ENCODE measurements at regions not wholly inside any gene's neighbourhood (a gene's known extent, or its start where the extent isn't known, plus 50 kb on each side); places are given as distances from the start of the nearest gene placed in this dataset.

- no peak for DNase-seq (ENCODE audit: low read depth)
Measured at GRCh38 chr14:99064262-99064954, 207.6 kb downstream of the BCL11B start.

DNA sequence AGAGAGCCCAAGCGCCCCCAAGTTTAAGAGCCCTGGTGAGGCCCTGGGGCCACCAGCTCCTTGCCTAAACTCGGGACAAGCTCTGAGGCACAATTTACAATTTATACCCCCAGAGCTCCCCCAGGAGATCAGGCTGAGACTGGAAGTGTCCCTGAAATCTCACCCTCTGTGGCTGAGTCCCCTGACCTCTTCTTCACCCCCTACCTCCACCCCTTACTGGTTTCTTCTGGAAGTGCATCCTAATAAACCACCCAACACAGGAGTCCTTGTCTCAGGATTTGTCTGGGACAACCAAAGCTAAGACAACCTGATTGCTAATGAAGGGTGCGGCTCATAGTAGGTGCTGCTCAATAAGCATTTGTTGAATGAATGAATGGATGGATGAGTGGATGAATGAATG, 206.4 kb downstream of the BCL11B start:
- no peak for DNase-seq (ENCODE audit: low read depth)

DNA sequence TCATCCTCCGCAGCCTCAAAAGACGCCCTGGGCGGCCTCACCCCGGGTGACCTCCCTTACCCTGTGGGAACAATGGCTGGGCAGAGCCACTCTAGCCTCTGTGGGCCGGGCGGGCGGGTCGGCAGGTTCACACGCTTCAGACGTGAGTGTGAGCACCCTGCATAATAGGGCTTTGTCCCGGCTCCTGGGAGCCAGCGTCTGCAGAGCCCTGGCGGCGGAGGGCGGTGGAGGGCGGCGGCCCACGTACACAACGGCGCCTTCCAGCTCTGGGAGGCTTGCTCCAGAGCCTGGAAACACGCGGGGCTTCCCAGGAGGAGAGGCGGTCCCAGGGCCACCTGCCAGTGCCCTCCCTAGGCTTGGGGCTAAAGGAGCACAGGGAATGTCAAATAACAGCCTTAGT, 205.6 kb downstream of the BCL11B start:
- no peak for DNase-seq (ENCODE audit: low read depth)

- no peak for DNase-seq (ENCODE audit: low read depth)
Measured at GRCh38 chr14:99067141-99067920, 204.7 kb downstream of the BCL11B start.

GRCh38 chr14:99067927-99068326, 204.1 kb downstream of the BCL11B start:
- DNase-seq (ENCODE audit: low read depth): no peak

DNA sequence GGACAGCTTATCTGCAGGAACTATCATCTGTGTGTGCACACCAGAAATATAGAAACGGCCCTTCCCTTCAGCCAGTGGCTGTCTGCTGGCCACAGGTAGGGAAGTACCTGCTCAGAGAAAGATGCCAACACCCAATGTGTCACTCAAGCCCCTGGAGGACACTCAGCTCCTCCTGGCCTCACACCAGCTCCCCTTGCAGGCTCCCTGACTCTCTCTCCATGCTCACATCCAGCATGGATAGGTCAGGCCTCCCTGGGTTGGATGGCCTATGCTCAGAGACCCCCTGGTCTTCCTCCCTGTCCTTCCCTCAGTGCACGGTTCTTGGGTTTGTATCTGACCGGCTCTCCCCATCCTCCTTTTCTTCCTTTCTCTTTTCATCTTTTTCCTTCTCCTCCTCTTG, 202.1 kb downstream of the BCL11B start:
- no peak for DNase-seq (ENCODE audit: low read depth)

GRCh38 chr14:99072433-99072832, 199.6 kb downstream of the BCL11B start:
- no peak for DNase-seq (ENCODE audit: low read depth)

DNA sequence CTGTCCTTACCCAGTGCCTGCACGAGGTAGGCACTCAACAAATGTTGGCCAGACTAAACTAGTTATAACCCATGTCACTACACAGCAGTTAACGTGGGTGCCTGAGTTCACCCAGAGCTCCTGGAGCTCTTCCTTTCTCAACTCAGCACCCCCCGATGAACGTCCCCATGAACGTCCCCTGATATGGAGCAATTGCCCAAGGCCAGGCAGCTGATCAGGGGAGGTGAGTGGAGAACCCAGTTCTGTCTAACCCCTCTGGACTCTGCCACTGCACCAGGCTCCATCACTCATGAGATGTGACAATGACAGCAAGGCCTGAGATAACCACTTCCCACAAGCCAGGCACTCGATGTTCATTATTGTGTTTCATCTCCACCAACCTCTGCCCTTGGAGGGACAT, 199.0 kb downstream of the BCL11B start:
- DNase-seq (ENCODE audit: low read depth): no peak

DNA sequence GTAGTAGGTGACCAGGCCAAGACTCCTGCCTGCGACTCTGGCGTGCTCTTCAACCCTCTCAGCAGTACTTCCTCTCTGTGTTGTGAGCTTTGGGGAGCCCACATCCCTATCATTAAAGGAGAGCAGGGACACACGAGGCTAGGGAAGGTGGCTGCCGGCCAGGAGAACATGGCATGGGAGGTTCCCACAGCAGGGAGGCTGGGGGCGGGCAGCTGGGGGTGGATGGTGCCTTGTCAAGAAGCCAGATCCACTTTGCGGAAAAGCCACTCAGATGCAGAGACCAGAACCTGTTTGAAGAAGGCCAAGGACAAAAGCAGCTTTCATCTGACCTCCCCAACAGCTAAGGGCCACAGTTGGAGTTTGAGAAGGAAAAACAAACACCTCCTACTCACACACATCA, 198.6 kb downstream of the BCL11B start:
- DNase-seq (ENCODE audit: low read depth): no peak

DNA sequence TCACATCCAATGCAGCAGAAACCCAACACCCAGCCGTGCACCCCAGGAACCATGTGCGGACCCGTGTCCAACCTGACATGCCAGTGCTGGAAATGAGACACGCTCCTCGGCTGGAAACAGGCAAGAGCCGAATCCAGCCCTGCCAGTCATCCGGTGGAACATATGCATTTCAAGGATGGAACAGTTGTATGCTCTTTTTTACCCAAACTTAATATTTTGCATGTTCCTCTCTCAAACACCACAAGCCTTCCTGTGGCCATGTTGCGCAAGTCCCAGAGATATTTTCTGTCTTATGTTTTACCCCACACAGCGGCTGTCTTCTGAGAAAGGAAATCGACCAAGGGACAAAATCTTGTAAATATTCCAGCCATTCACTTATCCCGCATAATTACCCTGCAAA, 196.9 kb downstream of the BCL11B start:
- no peak for DNase-seq (ENCODE audit: low read depth)

- no peak for DNase-seq (ENCODE audit: low read depth)
Measured at GRCh38 chr14:99075771-99076375, 196.1 kb downstream of the BCL11B start.

DNA sequence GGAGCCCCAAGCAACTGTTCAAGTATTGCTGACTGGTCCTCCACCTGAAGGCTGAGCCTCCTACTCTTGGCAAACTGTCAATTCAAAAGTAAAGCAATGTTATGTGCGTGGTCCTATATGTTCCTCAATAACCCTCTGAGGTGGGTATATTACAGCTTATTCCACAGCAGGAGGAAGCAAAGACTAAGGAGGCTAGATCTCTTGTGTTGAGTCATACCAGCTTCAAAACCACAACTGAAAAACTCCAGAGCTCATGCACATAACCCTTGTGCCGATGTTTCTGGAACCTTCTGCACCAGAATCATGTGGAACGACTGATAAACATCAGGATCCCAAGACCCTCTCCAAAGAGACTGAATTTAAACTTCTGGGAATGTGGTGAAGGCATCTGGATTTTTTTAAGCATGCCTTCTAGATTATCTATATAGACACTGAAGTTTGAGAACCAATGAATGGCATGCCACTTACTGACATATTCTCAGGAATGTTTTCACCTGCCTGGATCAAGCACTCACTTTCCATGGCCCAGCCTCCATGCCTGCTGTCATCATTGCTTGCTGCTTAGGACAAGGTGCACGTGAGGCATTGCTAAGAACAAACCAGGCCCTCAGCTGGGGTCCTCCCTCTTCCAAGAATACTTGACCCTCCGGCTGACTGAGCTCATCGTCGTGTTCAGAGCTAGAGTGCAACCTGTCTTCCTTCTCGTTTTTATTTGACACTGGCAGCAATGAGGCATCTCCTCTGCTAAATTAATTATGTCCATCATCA, 194.7 kb downstream of the BCL11B start:
- no peak for DNase-seq (ENCODE audit: low read depth)

DNA sequence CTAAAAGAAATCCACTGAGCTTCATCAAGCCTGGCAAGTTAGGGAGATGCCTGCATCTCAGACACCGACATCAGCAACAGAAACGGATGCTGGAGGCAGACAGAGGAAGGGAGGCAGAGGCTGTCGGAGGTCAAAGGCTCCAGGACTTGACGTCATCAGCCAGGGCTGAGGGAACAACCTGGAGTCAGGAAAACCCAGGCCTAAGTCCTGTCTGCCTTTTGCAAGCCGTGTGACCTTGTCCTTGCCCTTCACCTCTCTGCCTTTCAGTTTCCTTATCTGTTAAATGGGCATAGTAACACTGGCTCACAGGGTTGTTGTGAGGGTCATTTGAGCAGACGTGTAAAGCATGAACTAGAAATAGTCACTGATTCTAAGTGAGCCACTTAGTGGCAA, 194.2 kb downstream of the BCL11B start:
- DNase-seq (ENCODE audit: low read depth): no peak

DNA sequence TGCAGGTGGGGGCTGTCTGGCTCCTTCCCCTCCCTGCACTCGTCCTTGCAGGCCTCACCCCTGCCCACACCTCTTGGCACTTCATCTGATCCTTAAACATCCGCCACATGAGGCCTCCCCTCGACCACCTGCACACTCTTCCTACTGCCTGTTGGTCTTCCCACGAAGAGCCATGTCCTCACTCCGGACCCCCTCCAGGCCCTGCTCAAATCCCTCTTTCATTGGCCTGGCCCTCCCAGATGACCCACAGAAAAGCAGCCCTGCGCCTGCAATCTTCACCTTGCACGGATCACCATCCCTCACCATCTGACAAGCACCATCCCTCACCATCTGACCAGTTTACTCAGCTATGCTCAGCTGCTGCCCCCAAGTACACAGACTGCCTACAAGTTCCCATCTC, 193.6 kb downstream of the BCL11B start:
- DNase-seq (ENCODE audit: low read depth): no peak

DNA sequence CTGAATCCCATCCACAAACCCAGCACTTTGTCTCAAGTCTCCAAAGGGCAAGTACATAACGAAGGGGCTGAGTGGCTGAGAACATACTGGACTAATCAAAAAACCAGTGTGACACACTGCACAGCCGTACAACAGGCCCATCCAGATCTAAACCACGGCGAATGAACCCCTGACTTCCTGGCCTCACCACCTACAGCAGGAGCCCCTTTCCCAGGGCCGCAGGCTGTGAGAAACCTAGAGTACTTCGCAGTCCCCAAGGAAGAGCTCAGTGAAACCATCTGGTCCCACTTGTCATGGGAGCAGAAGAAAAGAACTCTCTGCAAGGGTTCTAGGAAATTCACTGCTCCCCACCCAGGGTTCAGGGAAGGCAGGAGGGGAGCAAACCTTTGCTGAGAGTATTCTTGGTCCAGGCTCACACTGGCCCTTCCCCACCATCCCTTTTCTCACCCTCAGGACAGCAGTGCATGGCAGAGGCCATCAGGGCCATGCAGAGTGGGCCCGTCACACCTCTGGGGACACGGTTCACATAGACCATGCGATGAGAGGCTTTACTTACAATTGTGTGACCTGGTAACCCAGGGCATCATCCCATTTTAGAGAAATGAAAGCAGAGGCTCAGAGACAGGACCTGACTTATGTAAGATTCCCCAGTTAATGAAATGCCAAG, 192.8 kb downstream of the BCL11B start:
- DNase-seq (ENCODE audit: low read depth): no peak

- no peak for DNase-seq (ENCODE audit: low read depth)
Measured at GRCh38 chr14:99080306-99080705, 191.7 kb downstream of the BCL11B start.

- no peak for DNase-seq (ENCODE audit: low read depth)
Measured at GRCh38 chr14:99081156-99081765, 190.7 kb downstream of the BCL11B start.

GRCh38 chr14:99081880-99082279, 190.1 kb downstream of the BCL11B start:
- DNase-seq (ENCODE audit: low read depth): no peak

- no peak for DNase-seq (ENCODE audit: low read depth)
Measured at GRCh38 chr14:99093532-99094517, 178.2 kb downstream of the BCL11B start.

DNA sequence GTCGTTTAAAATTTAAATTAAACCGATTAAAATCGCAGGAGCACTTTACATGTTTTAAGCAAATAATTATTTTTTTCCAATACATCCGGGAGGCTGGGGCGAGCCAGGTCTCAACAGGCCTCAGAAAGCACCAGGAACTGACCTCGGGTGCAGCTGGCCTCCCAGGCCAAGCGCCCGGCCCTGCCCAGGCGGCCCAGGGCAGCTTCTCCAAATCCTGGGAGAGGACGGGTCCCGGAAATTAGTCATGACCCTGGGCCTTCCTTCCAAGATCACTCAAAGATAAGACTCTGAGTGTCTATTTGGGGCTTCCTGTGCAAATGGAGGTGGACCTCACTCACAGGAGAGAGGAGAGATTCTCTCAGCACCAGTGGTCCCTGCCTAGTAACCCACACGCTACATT, 177.1 kb downstream of the BCL11B start:
- no peak for DNase-seq (ENCODE audit: low read depth)
